ENCODE measurements at regions not wholly inside any gene's neighbourhood (a gene's known extent, or its start where the extent isn't known, plus 50 kb on each side); places are given as distances from the start of the nearest gene placed in this dataset.
A peak's percentile ranks its signal among the peaks of the same experiment; 100 is the strongest.

- H3K27me3 ChIP-seq (ENCODE audit: insufficient read depth, low read length, poor library complexity, severe bottlenecking), result no peaks in the 10 kb centered on the region
- no peaks in the 10 kb centered on the region for H3K9me3 ChIP-seq (ENCODE audit: insufficient read depth, low read depth, low read length)
- H3K4me1 ChIP-seq (ENCODE audit: insufficient read depth, low read length, poor library complexity, severe bottlenecking), result peaks cover 20% of the 10 kb centered on the region
- H3K79me2 ChIP-seq (ENCODE audit: insufficient read depth, low read length), result no peaks in the 10 kb centered on the region
- no peak for TF ChIP-seq EZH2phosphoT487 (IDR thresholded peaks at IDR 0.05; ENCODE audit: borderline replicate concordance)
- TF ChIP-seq CTCF (conservative IDR thresholded peaks at IDR 0.05; ENCODE audit: low read length), result no peak
- no peak overlapping the region for H3K4me2 ChIP-seq (ENCODE audit: low read depth, low read length, poor library complexity, severe bottlenecking)
- H3K36me3 ChIP-seq (ENCODE audit: insufficient read depth, low read length), result no peaks in the 10 kb centered on the region
- H3F3A ChIP-seq (ENCODE audit: low read depth), result no peaks in the 10 kb centered on the region
- H3K9ac ChIP-seq (ENCODE audit: low read depth, low read length, poor library complexity, severe bottlenecking), result no peak overlapping the region
- H3K4me3 ChIP-seq (ENCODE audit: low read length, poor library complexity, severe bottlenecking), result no peak overlapping the region
- no peak overlapping the region for H2AFZ ChIP-seq (ENCODE audit: low read length)
- no peaks in the 10 kb centered on the region for H4K20me1 ChIP-seq (ENCODE audit: insufficient read depth, low read length, poor library complexity, severe bottlenecking)
- no peaks in the 10 kb centered on the region for H3K9me2 ChIP-seq (replicated peaks; ENCODE audit: low read depth, low read length)
Measured at GRCh38 chr2:203648273-203648672, 58.2 kb upstream of the CD28 start.

- no peak overlapping the region for H3K9ac ChIP-seq (ENCODE audit: low read depth, low read length, poor library complexity, severe bottlenecking)
- no peaks in the 10 kb centered on the region for H3K9me2 ChIP-seq (replicated peaks; ENCODE audit: low read depth, low read length)
- H2AFZ ChIP-seq (ENCODE audit: low read length), result no peak overlapping the region
- H3K27me3 ChIP-seq (ENCODE audit: insufficient read depth, low read length, poor library complexity, severe bottlenecking), result no peaks in the 10 kb centered on the region
- peaks cover 20% of the 10 kb centered on the region for H3K4me1 ChIP-seq (ENCODE audit: insufficient read depth, low read length, poor library complexity, severe bottlenecking)
- TF ChIP-seq EZH2phosphoT487 (IDR thresholded peaks at IDR 0.05; ENCODE audit: borderline replicate concordance), result no peak
- no peak for TF ChIP-seq CTCF (conservative IDR thresholded peaks at IDR 0.05; ENCODE audit: low read length)
- no peaks in the 10 kb centered on the region for H3K36me3 ChIP-seq (ENCODE audit: insufficient read depth, low read length)
- no peak overlapping the region for H3K4me2 ChIP-seq (ENCODE audit: low read depth, low read length, poor library complexity, severe bottlenecking)
- no peaks in the 10 kb centered on the region for H4K20me1 ChIP-seq (ENCODE audit: insufficient read depth, low read length, poor library complexity, severe bottlenecking)
- no peaks in the 10 kb centered on the region for H3F3A ChIP-seq (ENCODE audit: low read depth)
- H3K4me3 ChIP-seq (ENCODE audit: low read length, poor library complexity, severe bottlenecking), result no peak overlapping the region
- H3K9me3 ChIP-seq (ENCODE audit: insufficient read depth, low read depth, low read length), result no peaks in the 10 kb centered on the region
- H3K79me2 ChIP-seq (ENCODE audit: insufficient read depth, low read length), result no peaks in the 10 kb centered on the region
Measured at GRCh38 chr2:203649176-203649814, 57.1 kb upstream of the CD28 start.

- H2AFZ ChIP-seq (ENCODE audit: low read length), result no peak overlapping the region
- no peaks in the 10 kb centered on the region for H3K9me2 ChIP-seq (replicated peaks; ENCODE audit: low read depth, low read length)
- H3K79me2 ChIP-seq (ENCODE audit: insufficient read depth, low read length), result no peaks in the 10 kb centered on the region
- no peaks in the 10 kb centered on the region for H4K20me1 ChIP-seq (ENCODE audit: insufficient read depth, low read length, poor library complexity, severe bottlenecking)
- no peak overlapping the region for H3K9ac ChIP-seq (ENCODE audit: low read depth, low read length, poor library complexity, severe bottlenecking)
- peak; percentile 61 for TF ChIP-seq CTCF (conservative IDR thresholded peaks at IDR 0.05; ENCODE audit: low read length)
- TF ChIP-seq EZH2phosphoT487 (IDR thresholded peaks at IDR 0.05; ENCODE audit: borderline replicate concordance), result no peak
- no peaks in the 10 kb centered on the region for H3F3A ChIP-seq (ENCODE audit: low read depth)
- no peaks in the 10 kb centered on the region for H3K9me3 ChIP-seq (ENCODE audit: insufficient read depth, low read depth, low read length)
- H3K27me3 ChIP-seq (ENCODE audit: insufficient read depth, low read length, poor library complexity, severe bottlenecking), result no peaks in the 10 kb centered on the region
- H3K4me3 ChIP-seq (ENCODE audit: low read length, poor library complexity, severe bottlenecking), result no peak overlapping the region
- H3K36me3 ChIP-seq (ENCODE audit: insufficient read depth, low read length), result no peaks in the 10 kb centered on the region
- peaks cover 20% of the 10 kb centered on the region for H3K4me1 ChIP-seq (ENCODE audit: insufficient read depth, low read length, poor library complexity, severe bottlenecking)
- no peak overlapping the region for H3K4me2 ChIP-seq (ENCODE audit: low read depth, low read length, poor library complexity, severe bottlenecking)
Measured at GRCh38 chr2:203650860-203651613, 55.4 kb upstream of the CD28 start.

Data from Loucy (cell line).